ENCODE measurements at regions not wholly inside any gene's neighbourhood (a gene's known extent, or its start where the extent isn't known, plus 50 kb on each side); places are given as distances from the start of the nearest gene placed in this dataset.
A peak's percentile ranks its signal among the peaks of the same experiment; 100 is the strongest.
"Not testable (repeated sequence)": the region's sequence is repeated elsewhere in the genome, so short reads cannot be mapped to it uniquely, and the experiment has no call there.

- H3K9me3 ChIP-seq (ENCODE audit: control insufficient read depth, low read length): peaks cover 4% of the 10 kb centered on the region
- no peaks in the 10 kb centered on the region for H3K36me3 ChIP-seq (ENCODE audit: control insufficient read depth in 1 of 2, insufficient read depth in 2 of 2, low read depth in 1 of 2, low read length in 2 of 2)
- H3K18ac ChIP-seq (ENCODE audit: low read depth in 1 of 2, low read length in 2 of 2): no peak overlapping the region
- H2AK5ac ChIP-seq (ENCODE audit: low read length, severe bottlenecking): no peak overlapping the region
- H3K27ac ChIP-seq (ENCODE audit: low read length, poor library complexity, severe bottlenecking): no peak overlapping the region
- no peak overlapping the region for H3K23ac ChIP-seq (ENCODE audit: low read length in 2 of 2)
- H3K14ac ChIP-seq (ENCODE audit: low read length in 2 of 2): no peak overlapping the region
- H2BK120ac ChIP-seq (ENCODE audit: low read depth, low read length): no peak overlapping the region
- no peak overlapping the region for H3K4ac ChIP-seq (ENCODE audit: low read depth in 1 of 2, low read length in 2 of 2)
- no peak overlapping the region for H2BK5ac ChIP-seq (ENCODE audit: low read depth, low read length, poor library complexity, severe bottlenecking)
- H3K4me1 ChIP-seq (ENCODE audit: control insufficient read depth, insufficient read depth, low read depth, low read length): no peaks in the 10 kb centered on the region
- H2BK15ac ChIP-seq (ENCODE audit: low read depth, poor library complexity, severe bottlenecking): no peak overlapping the region
- H2AFZ ChIP-seq (ENCODE audit: low read depth, low read length): no peak overlapping the region
- no peak overlapping the region for H3K9ac ChIP-seq (ENCODE audit: low read length)
- H4K8ac ChIP-seq (ENCODE audit: low read length): no peak overlapping the region
- 85% methylated on average over 2 of the region's 2 CpGs for WGBS
- no peak overlapping the region for H2BK12ac ChIP-seq (ENCODE audit: low read length in 2 of 2)
- H3K4me3 ChIP-seq (ENCODE audit: insufficient read depth in 1 of 2, low read depth in 1 of 2, low read length in 2 of 2): no peak overlapping the region
- no peak overlapping the region for H3K4me2 ChIP-seq (ENCODE audit: low read length, poor library complexity, severe bottlenecking)
- H4K91ac ChIP-seq (ENCODE audit: low read length): no peak overlapping the region
- no peaks in the 10 kb centered on the region for H3K27me3 ChIP-seq (ENCODE audit: control insufficient read depth in 1 of 2, insufficient read depth in 1 of 2, low read length in 2 of 2)
- DNase-seq: no peak
- no peaks in the 10 kb centered on the region for H3K79me1 ChIP-seq (replicated peaks; ENCODE audit: low read length, poor library complexity, severe bottlenecking)
Observed at GRCh38 chr9:106174346-106174745, 480.0 kb downstream of the TMEM38B start.

GRCh38 chr9:106177216-106177615 is 482.9 kb downstream of the TMEM38B start:
- Histone ChIP-seq H3K9ac (ENCODE audit: low read length) (no peak overlapping the region), H2BK15ac (ENCODE audit: low read depth, poor library complexity, severe bottlenecking) (no peak overlapping the region), H2AFZ (ENCODE audit: low read depth, low read length) (no peak overlapping the region), H4K8ac (ENCODE audit: low read length) (no peak overlapping the region), H3K36me3 (ENCODE audit: control insufficient read depth in 1 of 2, insufficient read depth in 2 of 2, low read depth in 1 of 2, low read length in 2 of 2) (no peaks in the 10 kb centered on the region), H3K18ac (ENCODE audit: low read depth in 1 of 2, low read length in 2 of 2) (no peak overlapping the region), H3K27me3 (ENCODE audit: control insufficient read depth in 1 of 2, insufficient read depth in 1 of 2, low read length in 2 of 2) (no peaks in the 10 kb centered on the region), H2BK5ac (ENCODE audit: low read depth, low read length, poor library complexity, severe bottlenecking) (no peak overlapping the region), H3K79me1 (replicated peaks; ENCODE audit: low read length, poor library complexity, severe bottlenecking) (no peaks in the 10 kb centered on the region), H3K14ac (ENCODE audit: low read length in 2 of 2) (peak overlapping the region in 1 of 2 experiments; percentile 71), H3K4ac (ENCODE audit: low read depth in 1 of 2, low read length in 2 of 2) (no peak overlapping the region), H3K4me2 (ENCODE audit: low read length, poor library complexity, severe bottlenecking) (no peak overlapping the region), H2BK120ac (ENCODE audit: low read depth, low read length) (no peak overlapping the region), H2AK5ac (ENCODE audit: low read length, severe bottlenecking) (no peak overlapping the region), H3K4me1 (ENCODE audit: control insufficient read depth, insufficient read depth, low read depth, low read length) (no peaks in the 10 kb centered on the region), H3K9me3 (ENCODE audit: control insufficient read depth, low read length) (peaks cover 4% of the 10 kb centered on the region), H2BK12ac (ENCODE audit: low read length in 2 of 2) (no peak overlapping the region), H3K23ac (ENCODE audit: low read length in 2 of 2) (no peak overlapping the region), H3K4me3 (ENCODE audit: insufficient read depth in 1 of 2, low read depth in 1 of 2, low read length in 2 of 2) (no peak overlapping the region), H4K91ac (ENCODE audit: low read length) (no peak overlapping the region), H3K27ac (ENCODE audit: low read length, poor library complexity, severe bottlenecking) (no peak overlapping the region)
- DNase-seq: no peak
- 76% methylated on average over 1 of the region's 1 CpG for WGBS

GRCh38 chr9:106179191-106179590 is 484.9 kb downstream of the TMEM38B start:
- Histone ChIP-seq H3K27ac (ENCODE audit: low read length, poor library complexity, severe bottlenecking) (no peak overlapping the region), H3K4ac (ENCODE audit: low read depth in 1 of 2, low read length in 2 of 2) (no peak overlapping the region), H3K36me3 (ENCODE audit: control insufficient read depth in 1 of 2, insufficient read depth in 2 of 2, low read depth in 1 of 2, low read length in 2 of 2) (no peaks in the 10 kb centered on the region), H3K18ac (ENCODE audit: low read depth in 1 of 2, low read length in 2 of 2) (no peak overlapping the region), H3K9ac (ENCODE audit: low read length) (no peak overlapping the region), H3K23ac (ENCODE audit: low read length in 2 of 2) (no peak overlapping the region), H4K8ac (ENCODE audit: low read length) (no peak overlapping the region), H2AK5ac (ENCODE audit: low read length, severe bottlenecking) (no peak overlapping the region), H3K27me3 (ENCODE audit: control insufficient read depth in 1 of 2, insufficient read depth in 1 of 2, low read length in 2 of 2) (no peaks in the 10 kb centered on the region), H2BK12ac (ENCODE audit: low read length in 2 of 2) (no peak overlapping the region), H2BK5ac (ENCODE audit: low read depth, low read length, poor library complexity, severe bottlenecking) (no peak overlapping the region), H2AFZ (ENCODE audit: low read depth, low read length) (no peak overlapping the region), H3K14ac (ENCODE audit: low read length in 2 of 2) (no peak overlapping the region), H4K91ac (ENCODE audit: low read length) (no peak overlapping the region), H2BK120ac (ENCODE audit: low read depth, low read length) (no peak overlapping the region), H2BK15ac (ENCODE audit: low read depth, poor library complexity, severe bottlenecking) (no peak overlapping the region), H3K4me3 (ENCODE audit: insufficient read depth in 1 of 2, low read depth in 1 of 2, low read length in 2 of 2) (no peak overlapping the region), H3K9me3 (ENCODE audit: control insufficient read depth, low read length) (peaks cover 4% of the 10 kb centered on the region), H3K79me1 (replicated peaks; ENCODE audit: low read length, poor library complexity, severe bottlenecking) (no peaks in the 10 kb centered on the region), H3K4me1 (ENCODE audit: control insufficient read depth, insufficient read depth, low read depth, low read length) (no peaks in the 10 kb centered on the region), H3K4me2 (ENCODE audit: low read length, poor library complexity, severe bottlenecking) (no peak overlapping the region)
- WGBS: 99% methylated on average over 3 of the region's 3 CpGs
- no peak for DNase-seq

- H2BK120ac ChIP-seq (ENCODE audit: low read depth, low read length); H3K36me3 ChIP-seq (ENCODE audit: control insufficient read depth in 1 of 2, insufficient read depth in 2 of 2, low read depth in 1 of 2, low read length in 2 of 2); H3K27me3 ChIP-seq (ENCODE audit: control insufficient read depth in 1 of 2, insufficient read depth in 1 of 2, low read length in 2 of 2); H3K4me1 ChIP-seq (ENCODE audit: control insufficient read depth, insufficient read depth, low read depth, low read length); H3K4me3 ChIP-seq (ENCODE audit: insufficient read depth in 1 of 2, low read depth in 1 of 2, low read length in 2 of 2); H3K4me2 ChIP-seq (ENCODE audit: low read length, poor library complexity, severe bottlenecking); H3K27ac ChIP-seq (ENCODE audit: low read length, poor library complexity, severe bottlenecking); H4K8ac ChIP-seq (ENCODE audit: low read length); H3K14ac ChIP-seq (ENCODE audit: low read length in 2 of 2); H3K18ac ChIP-seq (ENCODE audit: low read depth in 1 of 2, low read length in 2 of 2); H2AK5ac ChIP-seq (ENCODE audit: low read length, severe bottlenecking); DNase-seq; H2AFZ ChIP-seq (ENCODE audit: low read depth, low read length); H3K79me1 ChIP-seq (replicated peaks; ENCODE audit: low read length, poor library complexity, severe bottlenecking); H3K9ac ChIP-seq (ENCODE audit: low read length); H3K4ac ChIP-seq (ENCODE audit: low read depth in 1 of 2, low read length in 2 of 2); H3K9me3 ChIP-seq (ENCODE audit: control insufficient read depth, low read length); H3K23ac ChIP-seq (ENCODE audit: low read length in 2 of 2); H2BK12ac ChIP-seq (ENCODE audit: low read length in 2 of 2); H2BK15ac ChIP-seq (ENCODE audit: low read depth, poor library complexity, severe bottlenecking); H4K91ac ChIP-seq (ENCODE audit: low read length); H2BK5ac ChIP-seq (ENCODE audit: low read depth, low read length, poor library complexity, severe bottlenecking): not testable (repeated sequence)
- WGBS: 55% methylated on average over 5 of the region's 8 CpGs
Observed at GRCh38 chr9:106203815-106204516, 509.6 kb downstream of the TMEM38B start.

Data from mesenchymal stem cell (in vitro differentiated cells and primary cell).